BLaER1 treated with 17β-estradiol and CSF1 and Interleukin-3, amounts not matched to agents 10 nM and 100 nM (cell line): ENCODE measurements at regions not wholly inside any gene's neighbourhood (a gene's known extent, or its start where the extent isn't known, plus 50 kb on each side); places are given as distances from the start of the nearest gene placed in this dataset.
"Not testable (repeated sequence)": the region's sequence is repeated elsewhere in the genome, so short reads cannot be mapped to it uniquely, and the experiment has no call there.

Experiments
- H3K27ac ChIP-seq, 11 experiments: shearing (Covaris generic); formaldehyde crosslinking; 2 replicates each; pipeline ENCODE4 v1.8.1; 2022
- H3K27me3 ChIP-seq, 11 experiments: shearing (Covaris generic); formaldehyde crosslinking; 2 replicates each; pipeline ENCODE4 v1.8.1; 2022
- H3K36me3 ChIP-seq, 11 experiments: shearing (Covaris generic); formaldehyde crosslinking; 2 replicates each; pipeline ENCODE4 v1.8.1; 2022
- H3K4me1 ChIP-seq, 10 experiments: shearing (Covaris generic); formaldehyde crosslinking; 2 replicates each; pipeline ENCODE4 v1.8.1; 2022
- H3K4me2 ChIP-seq, 11 experiments: shearing (Covaris generic); formaldehyde crosslinking; 2 replicates each; pipeline ENCODE4 v1.8.1; 2022
- H3K4me3 ChIP-seq, 10 experiments: shearing (Covaris generic); formaldehyde crosslinking; 2 replicates each; pipeline ENCODE4 v1.8.1; 2022
- H3K9ac ChIP-seq, 11 experiments: shearing (Covaris generic); formaldehyde crosslinking; 2 replicates each; pipeline ENCODE4 v1.8.1; 2022
- H3K9me3 ChIP-seq, 11 experiments: shearing (Covaris generic); formaldehyde crosslinking; replicated peaks in 1 of 11; 2 replicates each; pipeline ENCODE4 v1.8.1; 2022
- H4K20me1 ChIP-seq, 11 experiments: shearing (Covaris generic); formaldehyde crosslinking; 2 replicates each; pipeline ENCODE4 v1.8.1; 2022
- Cebpa-rat ChIP-seq, 11 experiments: shearing (Covaris generic); IDR thresholded peaks; 2 replicates each; pipeline ENCODE4 v1.8.1; 2022

GRCh38 chr22:11307998-11308397, 4220.0 kb upstream of the OR11H1 start:
- Histone ChIP-seq H3K27me3 (no peaks in the 10 kb centered on the region), H3K27ac (no peak overlapping the region), H4K20me1 (no peaks in the 10 kb centered on the region), H3K4me2 (no peak overlapping the region), H3K4me3 (no peak overlapping the region), H3K36me3 (no peaks in the 10 kb centered on the region), H3K9me3 (peaks cover 16 to 47% (median 39%) of the 10 kb centered on the region in 11 experiments; a peak in 21 of 22 replicates), H3K4me1 (no peaks in the 10 kb centered on the region), H3K9ac (no peak overlapping the region)
- TF ChIP-seq Cebpa-rat (IDR thresholded peaks at IDR 0.05): no peak

DNA sequence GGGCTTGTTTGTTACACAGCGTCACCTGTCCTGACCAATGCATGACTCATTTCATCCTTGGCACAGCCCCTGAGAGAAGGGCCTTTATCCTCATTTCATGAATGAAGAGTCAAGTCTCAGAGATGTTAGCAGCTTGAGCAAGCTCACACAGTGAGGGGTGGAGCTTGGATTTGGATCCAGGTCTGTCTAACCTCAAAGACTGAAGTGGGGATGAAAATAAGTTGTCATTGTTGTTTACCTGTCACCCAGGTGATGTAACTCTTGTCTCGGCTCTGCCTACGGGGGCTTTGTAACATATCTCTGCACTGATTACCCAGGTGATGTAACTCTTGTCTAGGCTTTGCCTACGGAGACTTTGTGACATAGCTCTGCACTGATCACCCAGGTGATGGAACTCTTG, 4218.2 kb upstream of the OR11H1 start:
- not testable (repeated sequence) for H4K20me1 ChIP-seq

DNA sequence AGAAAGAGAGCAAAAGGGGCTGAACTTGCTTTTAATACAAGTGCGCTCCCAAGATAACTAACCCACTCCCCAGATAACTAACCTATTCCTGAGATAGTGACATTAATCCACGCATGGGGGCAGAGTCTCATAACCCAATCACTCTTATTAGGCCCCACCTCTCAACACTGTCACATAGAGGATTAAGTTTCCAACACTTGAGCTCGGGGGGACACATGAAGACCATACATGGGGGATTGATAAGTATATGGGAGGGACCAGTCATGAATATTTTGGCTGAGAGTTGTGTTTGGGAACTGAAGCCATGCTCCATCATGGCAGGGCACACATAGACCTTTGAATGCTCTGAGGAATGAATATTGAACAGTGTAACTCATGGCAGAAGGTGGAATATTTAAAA, 4217.3 kb upstream of the OR11H1 start:
- H3K4me3 ChIP-seq, H3K4me1 ChIP-seq, H3K27me3 ChIP-seq, H3K36me3 ChIP-seq, H3K4me2 ChIP-seq, H4K20me1 ChIP-seq, H3K27ac ChIP-seq, H3K9ac ChIP-seq: not testable (repeated sequence)
- H3K9me3 ChIP-seq: peaks cover 16 to 40% (median 34%) of the 10 kb centered on the region in 11 experiments; a peak in 21 of 22 replicates

More for the DNA sequence above, 4218.2 kb upstream of the OR11H1 start:
- H3K9me3 ChIP-seq: peaks cover 16 to 45% (median 36%) of the 10 kb centered on the region in 11 experiments; a peak in 21 of 22 replicates
- not testable (repeated sequence) for H3K9ac ChIP-seq, H3K4me1 ChIP-seq, H3K36me3 ChIP-seq, H3K27me3 ChIP-seq, H3K4me3 ChIP-seq, H3K27ac ChIP-seq, H3K4me2 ChIP-seq

DNA sequence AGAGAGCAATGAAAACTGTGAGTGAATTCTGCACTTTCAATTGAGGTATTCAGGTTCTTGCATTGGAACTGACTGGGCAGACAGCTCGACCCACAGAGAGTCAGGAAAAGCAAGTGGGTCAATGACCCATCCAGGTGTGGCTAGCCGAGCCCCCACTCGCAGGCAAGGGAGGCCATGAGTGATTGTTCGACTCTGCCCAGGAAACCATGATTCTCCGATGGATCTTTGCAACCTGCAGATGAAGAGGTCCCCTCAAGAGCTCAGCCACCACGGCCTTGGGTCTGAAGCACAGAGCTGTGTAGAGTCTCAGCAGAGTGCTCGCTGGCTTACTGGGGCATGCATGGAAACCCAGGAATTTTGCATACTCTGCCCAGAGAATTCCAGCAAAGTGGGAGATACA, 4215.4 kb upstream of the OR11H1 start:
- H3K27ac ChIP-seq, H4K20me1 ChIP-seq, H3K4me1 ChIP-seq, H3K4me3 ChIP-seq, H3K4me2 ChIP-seq, H3K9ac ChIP-seq, H3K27me3 ChIP-seq, H3K36me3 ChIP-seq: not testable (repeated sequence)
- H3K9me3 ChIP-seq: peaks cover 4 to 27% (median 19%) of the 10 kb centered on the region in 11 experiments; a peak in 17 of 22 replicates

DNA sequence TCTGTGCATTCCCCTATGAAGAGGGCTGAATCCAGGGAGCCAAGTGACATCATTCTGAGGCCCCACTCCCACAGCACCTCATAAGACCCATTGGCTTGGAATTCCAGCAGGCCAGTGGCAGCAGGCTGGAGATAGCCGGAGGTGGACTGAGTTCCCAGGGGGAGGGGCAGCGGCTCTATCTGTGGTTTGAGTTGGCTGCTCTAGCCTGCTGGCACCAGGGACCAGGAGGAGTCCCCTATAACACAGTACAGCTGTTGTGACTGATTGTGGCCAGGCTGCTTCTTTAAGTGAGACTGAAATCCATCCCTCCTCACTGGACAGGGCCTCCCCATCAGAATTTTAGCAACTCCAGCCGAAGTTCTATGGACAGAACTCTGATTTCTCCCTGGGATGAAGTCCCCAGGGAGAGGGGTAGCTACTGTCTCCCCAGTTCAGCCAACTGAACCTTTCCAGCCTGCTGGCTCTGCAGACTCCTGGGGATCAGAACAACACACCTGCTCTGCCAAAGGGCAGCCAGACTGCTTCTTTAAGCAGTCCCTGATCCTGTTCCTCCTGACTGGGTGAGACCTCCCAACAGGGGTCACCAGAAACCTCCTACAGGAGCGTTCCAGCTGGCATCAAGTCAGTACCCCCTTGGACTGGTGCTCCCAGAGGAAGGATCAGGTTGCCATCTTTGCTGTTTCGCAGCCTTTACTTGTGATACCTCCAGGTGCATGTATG, 4214.8 kb upstream of the OR11H1 start:
- H3K4me1 ChIP-seq, H4K20me1 ChIP-seq, H3K4me2 ChIP-seq, H3K36me3 ChIP-seq, H3K27ac ChIP-seq, H3K9ac ChIP-seq, H3K27me3 ChIP-seq, H3K4me3 ChIP-seq: not testable (repeated sequence)
- peaks cover under 1 to 22% (median 14%) of the 10 kb centered on the region in 11 experiments; a peak in 16 of 22 replicates for H3K9me3 ChIP-seq

DNA sequence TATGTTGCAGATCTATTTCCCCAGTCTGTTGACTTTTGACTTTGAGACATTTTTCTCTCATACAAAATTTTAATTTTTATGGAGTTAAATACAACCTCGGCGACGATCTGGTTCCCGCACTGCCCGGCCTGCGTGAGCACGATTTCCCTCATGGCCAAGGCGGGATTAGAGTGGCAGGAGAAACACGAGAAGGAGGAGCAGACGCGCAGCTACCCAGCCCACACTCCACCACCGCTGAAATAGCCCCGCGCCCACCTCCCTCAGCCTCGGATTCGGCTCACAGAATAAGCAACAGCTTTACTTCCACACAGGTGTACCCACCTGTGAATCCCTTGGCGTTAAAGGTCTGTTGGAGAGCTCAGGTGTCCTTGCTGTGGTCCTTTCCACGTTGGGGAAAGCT, 4209.4 kb upstream of the OR11H1 start:
- not testable (repeated sequence) for H4K20me1 ChIP-seq, H3K36me3 ChIP-seq, H3K9me3 ChIP-seq, H3K4me2 ChIP-seq, H3K27ac ChIP-seq, H3K27me3 ChIP-seq, H3K9ac ChIP-seq, H3K4me3 ChIP-seq, H3K4me1 ChIP-seq

DNA sequence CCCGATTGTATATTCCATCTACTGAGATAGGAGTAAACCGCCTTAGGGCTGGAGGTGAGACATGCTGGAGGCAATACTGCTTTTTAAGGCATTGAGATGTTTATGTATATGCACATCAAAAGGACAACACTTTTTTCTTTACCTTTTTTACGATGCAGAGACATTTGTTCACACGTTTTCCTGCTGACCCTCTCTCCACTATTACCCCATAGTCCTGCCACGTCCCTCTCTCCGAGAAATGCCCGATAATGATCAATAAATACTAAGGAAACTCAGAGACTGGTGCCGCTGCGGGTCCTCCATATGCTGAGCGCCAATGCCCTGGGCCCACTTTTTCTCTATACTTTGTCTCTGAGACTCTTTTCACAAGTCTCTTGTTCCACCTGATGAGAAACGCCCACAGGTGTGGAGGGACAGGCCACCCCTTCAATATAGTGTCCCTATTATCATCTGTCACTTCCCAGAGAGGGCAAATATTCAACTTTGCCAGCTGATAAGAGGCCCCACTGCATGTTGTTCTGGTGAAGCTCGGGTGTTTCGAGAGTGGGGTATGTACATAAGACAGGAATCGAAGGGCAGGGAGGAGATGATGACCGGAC, 4203.5 kb upstream of the OR11H1 start:
- not testable (repeated sequence) for H3K27me3 ChIP-seq, H3K36me3 ChIP-seq, H3K4me2 ChIP-seq, H3K27ac ChIP-seq, H3K9ac ChIP-seq, H4K20me1 ChIP-seq, H3K9me3 ChIP-seq, H3K4me3 ChIP-seq, H3K4me1 ChIP-seq

- no peak for TF ChIP-seq Cebpa-rat (IDR thresholded peaks at IDR 0.05)
- Histone ChIP-seq H3K36me3 (no peaks in the 10 kb centered on the region), H3K4me3 (no peak overlapping the region), H4K20me1 (no peaks in the 10 kb centered on the region), H3K4me1 (no peaks in the 10 kb centered on the region), H3K9me3 (peaks cover 0 to 5% (median 3%) of the 10 kb centered on the region in 11 experiments; a peak in 6 of 22 replicates), H3K27me3 (no peaks in the 10 kb centered on the region), H3K4me2 (no peak overlapping the region), H3K27ac (no peak overlapping the region), H3K9ac (no peak overlapping the region)
Observed at GRCh38 chr22:11325767-11326166, 4202.2 kb upstream of the OR11H1 start.

DNA sequence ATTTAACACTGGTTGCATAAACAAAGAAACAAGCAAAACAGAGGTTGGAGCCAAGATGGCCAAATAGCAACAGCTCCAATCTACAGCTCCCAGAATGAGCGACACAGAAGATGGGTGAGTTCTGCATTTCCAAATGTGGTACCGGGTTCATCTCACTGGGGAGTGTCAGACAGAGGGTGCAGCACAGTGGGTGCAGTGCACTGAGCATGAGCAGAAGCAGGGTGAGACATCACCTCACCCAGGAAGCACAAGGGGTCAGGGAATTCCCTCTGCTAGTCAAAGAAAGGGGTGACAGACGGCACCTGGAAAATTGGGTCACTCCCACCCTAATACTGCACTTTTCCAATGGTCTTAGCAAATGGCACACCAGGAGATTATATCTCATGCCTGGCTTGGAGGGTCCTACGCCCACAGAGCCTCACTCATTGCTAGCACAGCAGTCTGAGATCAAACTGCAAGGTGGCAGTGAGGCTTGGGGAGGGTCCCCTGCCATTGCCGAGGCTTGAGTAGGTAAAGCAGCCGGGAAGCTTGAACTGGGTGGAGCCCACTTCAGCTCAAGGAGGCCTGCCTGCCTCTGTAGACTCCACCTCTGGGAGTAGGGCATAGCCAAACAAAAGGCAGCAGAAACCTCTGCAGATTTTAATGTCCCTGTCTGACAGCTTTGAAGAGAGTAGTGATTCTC, 4186.5 kb upstream of the OR11H1 start:
- not testable (repeated sequence) for H3K4me3 ChIP-seq, H3K27ac ChIP-seq, H3K27me3 ChIP-seq, H4K20me1 ChIP-seq, H3K4me2 ChIP-seq, H3K9ac ChIP-seq, H3K36me3 ChIP-seq, H3K4me1 ChIP-seq
- H3K9me3 ChIP-seq: peaks cover 0 to 16% (median 8%) of the 10 kb centered on the region in 11 experiments; a peak in 11 of 22 replicates

- not testable (repeated sequence) for H3K27me3 ChIP-seq, H4K20me1 ChIP-seq, H3K27ac ChIP-seq, H3K4me3 ChIP-seq, H3K36me3 ChIP-seq, H3K9me3 ChIP-seq, H3K9ac ChIP-seq
- Histone ChIP-seq H3K4me1 (peaks cover 7 to 23% (median 15%) of the 10 kb centered on the region in 10 experiments; a peak in 15 of 20 replicates), H3K4me2 (peak overlapping the region in 5 of 11 experiments; percentile 4 to 63 (median 35); a peak in 6 of 22 replicates)
- peak in 1 of 11 experiments; percentile 58; a peak in 2 of 22 replicates for TF ChIP-seq Cebpa-rat (IDR thresholded peaks at IDR 0.05)
Observed at GRCh38 chr22:11351181-11351580, 4176.8 kb upstream of the OR11H1 start.

GRCh38 chr22:11352287-11352686, 4175.7 kb upstream of the OR11H1 start:
- peaks cover 7 to 23% (median 15%) of the 10 kb centered on the region in 10 experiments; a peak in 15 of 20 replicates for H3K4me1 ChIP-seq
- not testable (repeated sequence) for H3K9ac ChIP-seq, H4K20me1 ChIP-seq, H3K27ac ChIP-seq, H3K4me3 ChIP-seq, H3K27me3 ChIP-seq, H3K36me3 ChIP-seq, H3K9me3 ChIP-seq
- peak overlapping the region in 10 of 11 experiments; percentile 29 to 66 (median 54); a peak in 19 of 22 replicates for H3K4me2 ChIP-seq
